ENCODE measurements at regions not wholly inside any gene's neighbourhood (a gene's known extent, or its start where the extent isn't known, plus 50 kb on each side); places are given as distances from the start of the nearest gene placed in this dataset.

DNA sequence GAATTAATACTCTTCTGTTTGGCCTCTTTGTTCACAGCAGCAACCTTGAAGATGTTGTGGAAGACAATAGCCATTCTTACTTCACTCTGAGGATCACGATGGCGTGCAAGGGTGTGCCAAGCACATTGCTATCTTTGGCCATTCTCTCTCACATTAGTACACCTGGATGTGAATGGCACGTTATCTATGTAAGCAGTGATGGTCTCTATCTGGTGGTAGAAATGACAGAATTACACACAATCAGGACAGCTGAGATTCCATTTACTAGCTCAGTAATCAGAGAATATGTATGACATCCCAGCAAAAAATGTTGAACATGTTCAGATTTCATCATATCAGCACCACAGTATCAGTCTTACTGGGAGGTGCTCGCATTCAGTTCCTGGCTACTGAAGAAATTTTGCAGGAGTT is 116.2 kb downstream of the LCA5 start:
- ATAC-seq (no peak), FAIRE-seq (no peak), DNase-seq (ENCODE audit: low spot score) (no peak)
- WGBS (ENCODE audit: low lambda C conversion rate) = 44% methylated on average over 4 of the region's 4 CpGs
- Histone ChIP-seq H4K20me1 (ENCODE audit: insufficient read depth, low read length) (no peaks in the 10 kb centered on the region), H3K27me3 (ENCODE audit: control insufficient read depth in 1 of 2, insufficient read depth in 2 of 2, low read length in 2 of 2) (no peaks in the 10 kb centered on the region), H2AFZ (ENCODE audit: low read length) (no peak overlapping the region), H3K36me3 (replicated peaks in 1 of 2; ENCODE audit: control insufficient read depth in 1 of 2, insufficient read depth in 2 of 2, low read length in 2 of 2) (no peaks in the 10 kb centered on the region), H3K4me3 (replicated peaks in 1 of 3; ENCODE audit: insufficient read depth in 1 of 3, low read depth in 2 of 3, low read length in 3 of 3) (no peak overlapping the region), H3K79me2 (ENCODE audit: insufficient read depth, low read length) (no peaks in the 10 kb centered on the region), H3K9ac (ENCODE audit: insufficient read depth, low read depth, low read length) (no peak overlapping the region), H3K27ac (ENCODE audit: extremely low read length, insufficient read depth, low read length) (no peak overlapping the region), H3K9me3 (ENCODE audit: low read length) (no peaks in the 10 kb centered on the region), H3K4me1 (ENCODE audit: insufficient read depth, low read length) (no peaks in the 10 kb centered on the region), H3K4me2 (ENCODE audit: low read depth, low read length) (no peak overlapping the region)
- in situ Hi-C loops (cut with HindIII; ENCODE audit: extremely low pct_ligation_motif_present, low pct_unique_long_range_greater_than_20kb) (no loop called here), intact Hi-C loops (cut with micrococcal nuclease; ENCODE audit: unreplicated experiment) (no loop called here)
- no TSS peak for BruUV-seq (replicated peaks)
- POLR2A ChIA-PET = no interaction called here
- CTCF ChIA-PET (ENCODE audit: low intra/inter-chr PET ratio, low total read pairs) = no interaction called here
- TF ChIP-seq TGIF2 (CRISPR knock-in tag; IDR thresholded peaks at IDR 0.05) (no peak), ETV6 (CRISPR knock-in tag; conservative IDR thresholded peaks at IDR 0.05) (no peak), MIER2 (CRISPR knock-in tag; IDR thresholded peaks at IDR 0.05) (no peak), SOX5 (CRISPR knock-in tag; IDR thresholded peaks at IDR 0.05; ENCODE audit: borderline replicate concordance) (no peak), REPIN1 (CRISPR knock-in tag; IDR thresholded peaks at IDR 0.05; ENCODE audit: borderline replicate concordance, low read depth) (no peak), ZNF766 (CRISPR knock-in tag; IDR thresholded peaks at IDR 0.05; ENCODE audit: borderline replicate concordance) (no peak), ZNF33B (CRISPR knock-in tag; IDR thresholded peaks at IDR 0.05) (no peak)
- TF ChIP-seq, protein P1, sequence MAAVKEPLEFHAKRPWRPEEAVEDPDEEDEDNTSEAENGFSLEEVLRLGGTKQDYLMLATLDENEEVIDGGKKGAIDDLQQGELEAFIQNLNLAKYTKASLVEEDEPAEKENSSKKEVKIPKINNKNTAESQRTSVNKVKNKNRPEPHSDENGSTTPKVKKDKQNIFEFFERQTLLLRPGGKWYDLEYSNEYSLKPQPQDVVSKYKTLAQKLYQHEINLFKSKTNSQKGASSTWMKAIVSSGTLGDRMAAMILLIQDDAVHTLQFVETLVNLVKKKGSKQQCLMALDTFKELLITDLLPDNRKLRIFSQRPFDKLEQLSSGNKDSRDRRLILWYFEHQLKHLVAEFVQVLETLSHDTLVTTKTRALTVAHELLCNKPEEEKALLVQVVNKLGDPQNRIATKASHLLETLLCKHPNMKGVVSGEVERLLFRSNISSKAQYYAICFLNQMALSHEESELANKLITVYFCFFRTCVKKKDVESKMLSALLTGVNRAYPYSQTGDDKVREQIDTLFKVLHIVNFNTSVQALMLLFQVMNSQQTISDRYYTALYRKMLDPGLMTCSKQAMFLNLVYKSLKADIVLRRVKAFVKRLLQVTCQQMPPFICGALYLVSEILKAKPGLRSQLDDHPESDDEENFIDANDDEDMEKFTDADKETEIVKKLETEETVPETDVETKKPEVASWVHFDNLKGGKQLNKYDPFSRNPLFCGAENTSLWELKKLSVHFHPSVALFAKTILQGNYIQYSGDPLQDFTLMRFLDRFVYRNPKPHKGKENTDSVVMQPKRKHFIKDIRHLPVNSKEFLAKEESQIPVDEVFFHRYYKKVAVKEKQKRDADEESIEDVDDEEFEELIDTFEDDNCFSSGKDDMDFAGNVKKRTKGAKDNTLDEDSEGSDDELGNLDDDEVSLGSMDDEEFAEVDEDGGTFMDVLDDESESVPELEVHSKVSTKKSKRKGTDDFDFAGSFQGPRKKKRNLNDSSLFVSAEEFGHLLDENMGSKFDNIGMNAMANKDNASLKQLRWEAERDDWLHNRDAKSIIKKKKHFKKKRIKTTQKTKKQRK (IDR thresholded peaks at IDR 0.05; ENCODE audit: low read length) = no peak
- TF ChIP-seq, protein P2, sequence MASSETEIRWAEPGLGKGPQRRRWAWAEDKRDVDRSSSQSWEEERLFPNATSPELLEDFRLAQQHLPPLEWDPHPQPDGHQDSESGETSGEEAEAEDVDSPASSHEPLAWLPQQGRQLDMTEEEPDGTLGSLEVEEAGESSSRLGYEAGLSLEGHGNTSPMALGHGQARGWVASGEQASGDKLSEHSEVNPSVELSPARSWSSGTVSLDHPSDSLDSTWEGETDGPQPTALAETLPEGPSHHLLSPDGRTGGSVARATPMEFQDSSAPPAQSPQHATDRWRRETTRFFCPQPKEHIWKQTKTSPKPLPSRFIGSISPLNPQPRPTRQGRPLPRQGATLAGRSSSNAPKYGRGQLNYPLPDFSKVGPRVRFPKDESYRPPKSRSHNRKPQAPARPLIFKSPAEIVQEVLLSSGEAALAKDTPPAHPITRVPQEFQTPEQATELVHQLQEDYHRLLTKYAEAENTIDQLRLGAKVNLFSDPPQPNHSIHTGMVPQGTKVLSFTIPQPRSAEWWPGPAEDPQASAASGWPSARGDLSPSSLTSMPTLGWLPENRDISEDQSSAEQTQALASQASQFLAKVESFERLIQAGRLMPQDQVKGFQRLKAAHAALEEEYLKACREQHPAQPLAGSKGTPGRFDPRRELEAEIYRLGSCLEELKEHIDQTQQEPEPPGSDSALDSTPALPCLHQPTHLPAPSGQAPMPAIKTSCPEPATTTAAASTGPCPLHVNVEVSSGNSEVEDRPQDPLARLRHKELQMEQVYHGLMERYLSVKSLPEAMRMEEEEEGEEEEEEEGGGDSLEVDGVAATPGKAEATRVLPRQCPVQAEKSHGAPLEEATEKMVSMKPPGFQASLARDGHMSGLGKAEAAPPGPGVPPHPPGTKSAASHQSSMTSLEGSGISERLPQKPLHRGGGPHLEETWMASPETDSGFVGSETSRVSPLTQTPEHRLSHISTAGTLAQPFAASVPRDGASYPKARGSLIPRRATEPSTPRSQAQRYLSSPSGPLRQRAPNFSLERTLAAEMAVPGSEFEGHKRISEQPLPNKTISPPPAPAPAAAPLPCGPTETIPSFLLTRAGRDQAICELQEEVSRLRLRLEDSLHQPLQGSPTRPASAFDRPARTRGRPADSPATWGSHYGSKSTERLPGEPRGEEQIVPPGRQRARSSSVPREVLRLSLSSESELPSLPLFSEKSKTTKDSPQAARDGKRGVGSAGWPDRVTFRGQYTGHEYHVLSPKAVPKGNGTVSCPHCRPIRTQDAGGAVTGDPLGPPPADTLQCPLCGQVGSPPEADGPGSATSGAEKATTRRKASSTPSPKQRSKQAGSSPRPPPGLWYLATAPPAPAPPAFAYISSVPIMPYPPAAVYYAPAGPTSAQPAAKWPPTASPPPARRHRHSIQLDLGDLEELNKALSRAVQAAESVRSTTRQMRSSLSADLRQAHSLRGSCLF (CRISPR knock-in tag; IDR thresholded peaks at IDR 0.05; ENCODE audit: borderline replicate concordance) = no peak
- TF ChIP-seq, protein P3, sequence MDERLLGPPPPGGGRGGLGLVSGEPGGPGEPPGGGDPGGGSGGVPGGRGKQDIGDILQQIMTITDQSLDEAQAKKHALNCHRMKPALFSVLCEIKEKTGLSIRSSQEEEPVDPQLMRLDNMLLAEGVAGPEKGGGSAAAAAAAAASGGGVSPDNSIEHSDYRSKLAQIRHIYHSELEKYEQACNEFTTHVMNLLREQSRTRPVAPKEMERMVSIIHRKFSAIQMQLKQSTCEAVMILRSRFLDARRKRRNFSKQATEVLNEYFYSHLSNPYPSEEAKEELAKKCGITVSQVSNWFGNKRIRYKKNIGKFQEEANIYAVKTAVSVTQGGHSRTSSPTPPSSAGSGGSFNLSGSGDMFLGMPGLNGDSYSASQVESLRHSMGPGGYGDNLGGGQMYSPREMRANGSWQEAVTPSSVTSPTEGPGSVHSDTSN (CRISPR knock-in tag; IDR thresholded peaks at IDR 0.05) = no peak
- TF ChIP-seq, protein P4, sequence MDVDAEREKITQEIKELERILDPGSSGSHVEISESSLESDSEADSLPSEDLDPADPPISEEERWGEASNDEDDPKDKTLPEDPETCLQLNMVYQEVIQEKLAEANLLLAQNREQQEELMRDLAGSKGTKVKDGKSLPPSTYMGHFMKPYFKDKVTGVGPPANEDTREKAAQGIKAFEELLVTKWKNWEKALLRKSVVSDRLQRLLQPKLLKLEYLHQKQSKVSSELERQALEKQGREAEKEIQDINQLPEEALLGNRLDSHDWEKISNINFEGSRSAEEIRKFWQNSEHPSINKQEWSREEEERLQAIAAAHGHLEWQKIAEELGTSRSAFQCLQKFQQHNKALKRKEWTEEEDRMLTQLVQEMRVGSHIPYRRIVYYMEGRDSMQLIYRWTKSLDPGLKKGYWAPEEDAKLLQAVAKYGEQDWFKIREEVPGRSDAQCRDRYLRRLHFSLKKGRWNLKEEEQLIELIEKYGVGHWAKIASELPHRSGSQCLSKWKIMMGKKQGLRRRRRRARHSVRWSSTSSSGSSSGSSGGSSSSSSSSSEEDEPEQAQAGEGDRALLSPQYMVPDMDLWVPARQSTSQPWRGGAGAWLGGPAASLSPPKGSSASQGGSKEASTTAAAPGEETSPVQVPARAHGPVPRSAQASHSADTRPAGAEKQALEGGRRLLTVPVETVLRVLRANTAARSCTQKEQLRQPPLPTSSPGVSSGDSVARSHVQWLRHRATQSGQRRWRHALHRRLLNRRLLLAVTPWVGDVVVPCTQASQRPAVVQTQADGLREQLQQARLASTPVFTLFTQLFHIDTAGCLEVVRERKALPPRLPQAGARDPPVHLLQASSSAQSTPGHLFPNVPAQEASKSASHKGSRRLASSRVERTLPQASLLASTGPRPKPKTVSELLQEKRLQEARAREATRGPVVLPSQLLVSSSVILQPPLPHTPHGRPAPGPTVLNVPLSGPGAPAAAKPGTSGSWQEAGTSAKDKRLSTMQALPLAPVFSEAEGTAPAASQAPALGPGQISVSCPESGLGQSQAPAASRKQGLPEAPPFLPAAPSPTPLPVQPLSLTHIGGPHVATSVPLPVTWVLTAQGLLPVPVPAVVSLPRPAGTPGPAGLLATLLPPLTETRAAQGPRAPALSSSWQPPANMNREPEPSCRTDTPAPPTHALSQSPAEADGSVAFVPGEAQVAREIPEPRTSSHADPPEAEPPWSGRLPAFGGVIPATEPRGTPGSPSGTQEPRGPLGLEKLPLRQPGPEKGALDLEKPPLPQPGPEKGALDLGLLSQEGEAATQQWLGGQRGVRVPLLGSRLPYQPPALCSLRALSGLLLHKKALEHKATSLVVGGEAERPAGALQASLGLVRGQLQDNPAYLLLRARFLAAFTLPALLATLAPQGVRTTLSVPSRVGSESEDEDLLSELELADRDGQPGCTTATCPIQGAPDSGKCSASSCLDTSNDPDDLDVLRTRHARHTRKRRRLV (CRISPR knock-in tag; IDR thresholded peaks at IDR 0.05) = no peak

All from HepG2 (cell line).